WTC11 (cell line): ENCODE measurements at regions not wholly inside any gene's neighbourhood (a gene's known extent, or its start where the extent isn't known, plus 50 kb on each side); places are given as distances from the start of the nearest gene placed in this dataset.

Source experiments
- ATAC-seq: fragments of 200-7000 bp; cut with Tn5 transposase; 2 replicates; pipeline ENCODE4 v1.10.0; 2021; ENCODE audit warnings: mild to moderate bottlenecking, moderate library complexity
- CTCF ChIA-PET: fragments of 300-600 bp; sonication (Branson Sonifier 250); formaldehyde crosslinking; loops from one replicate; lab custom pipeline; 2021; ENCODE audit warnings: antibody characterized with exemption; lab: Charles Lee
- POLR2A ChIA-PET: fragments of 350-600 bp; sonication (Branson Sonifier 250); formaldehyde crosslinking; loops from one replicate; lab custom pipeline; 2021; ENCODE audit warnings: antibody characterized with exemption; lab: Charles Lee
- DNase-seq: peaks from one replicate; pipeline ENCODE4 v3.0.0; 2021; ENCODE audit warnings: low spot score
- H3K27ac Mint-ChIP-seq: 2 replicates; pipeline ENCODE4 v1.8.0; 2021; ENCODE audit warnings: mixed read lengths
- H3K27me3 Mint-ChIP-seq: 2 replicates; pipeline ENCODE4 v1.8.0; 2021; ENCODE audit warnings: low read depth, mild to moderate bottlenecking, moderate library complexity, mixed read lengths
- H3K36me3 Mint-ChIP-seq: 2 replicates; pipeline ENCODE4 v1.8.0; 2021; ENCODE audit warnings: mixed read lengths
- H3K4me1 Mint-ChIP-seq: 2 replicates; pipeline ENCODE4 v1.8.0; 2022; ENCODE audit warnings: mixed read lengths
- H3K4me3 Mint-ChIP-seq: 2 replicates; pipeline ENCODE4 v1.8.0; 2021; ENCODE audit warnings: mild to moderate bottlenecking, moderate library complexity, mixed read lengths
- H3K9me3 Mint-ChIP-seq: 2 replicates; pipeline ENCODE4 v1.8.0; 2021; ENCODE audit warnings: mixed read lengths
- ATF1 ChIP-seq: sonication (generic); formaldehyde crosslinking; IDR thresholded peaks from 2 replicates; pipeline ENCODE4 v1.8.1; 2023; ENCODE audit warnings: mild to moderate bottlenecking, moderate library complexity, missing genetic modification reagents
- CBFB ChIP-seq: sonication (generic); formaldehyde crosslinking; IDR thresholded peaks from 2 replicates; pipeline ENCODE4 v1.8.1; 2022; ENCODE audit warnings: mild to moderate bottlenecking, low read depth, missing genetic modification reagents
- FOXP1 ChIP-seq: sonication (generic); formaldehyde crosslinking; IDR thresholded peaks from 2 replicates; pipeline ENCODE4 v1.8.0; 2022; ENCODE audit warnings: missing genetic modification reagents, mild to moderate bottlenecking, moderate library complexity, borderline replicate concordance
- GTF2I ChIP-seq: fragments of 250-450 bp; sonication (Bioruptor Pico); conservative IDR thresholded peaks from 2 replicates; pipeline ENCODE4 v1.4.0; 2021; ENCODE audit warnings: mild to moderate bottlenecking
- JAZF1 ChIP-seq: fragments of 250-450 bp; sonication (Bioruptor Pico); IDR thresholded peaks from 2 replicates; pipeline ENCODE4 v1.9.0; 2021; ENCODE audit warnings: moderate library complexity, mild to moderate bottlenecking, inconsistent platforms
- NFATC4 ChIP-seq: fragments of 250-450 bp; sonication (Bioruptor Pico); IDR thresholded peaks from 2 replicates; pipeline ENCODE4 v1.9.0; 2021; ENCODE audit warnings: mild to moderate bottlenecking
- NFE2L1 ChIP-seq: sonication (generic); formaldehyde crosslinking; IDR thresholded peaks from 2 replicates; pipeline ENCODE4 v1.8.1; 2023; ENCODE audit warnings: missing genetic modification reagents
- NFYB ChIP-seq: sonication (generic); formaldehyde crosslinking; conservative IDR thresholded peaks from 2 replicates; pipeline ENCODE4 v1.8.0; 2022; ENCODE audit warnings: low read depth, missing genetic modification reagents
- NR3C1 ChIP-seq: sonication (generic); formaldehyde crosslinking; conservative IDR thresholded peaks from 2 replicates; pipeline ENCODE4 v1.8.1; 2023; ENCODE audit warnings: low read depth, mild to moderate bottlenecking, missing genetic modification reagents
- ZBTB21 ChIP-seq: sonication (generic); formaldehyde crosslinking; IDR thresholded peaks from 2 replicates; pipeline ENCODE4 v1.8.1; 2023; ENCODE audit warnings: mild to moderate bottlenecking, missing genetic modification reagents, borderline replicate concordance
- ZNF219 ChIP-seq: sonication (generic); formaldehyde crosslinking; IDR thresholded peaks from 2 replicates; pipeline ENCODE4 v1.8.0; 2023; ENCODE audit warnings: missing genetic modification reagents, mild to moderate bottlenecking, borderline replicate concordance
- TF ChIP-seq, protein P1 (sequence below): fragments of 250-450 bp; sonication (Bioruptor Pico); IDR thresholded peaks from 2 replicates; pipeline ENCODE4 v1.9.0; 2021; ENCODE audit warnings: mild to moderate bottlenecking, borderline replicate concordance
- TF ChIP-seq, protein P2 (sequence below): sonication (generic); formaldehyde crosslinking; IDR thresholded peaks from 2 replicates; pipeline ENCODE4 v1.8.1; 2023; ENCODE audit warnings: mild to moderate bottlenecking, missing genetic modification reagents, borderline replicate concordance
- TF ChIP-seq, protein P3 (sequence below): fragments of 250-450 bp; sonication (Bioruptor Pico); conservative IDR thresholded peaks from 2 replicates; pipeline ENCODE4 v1.9.0; 2021; ENCODE audit warnings: mild to moderate bottlenecking
- TF ChIP-seq, protein P4 (sequence below): sonication (generic); formaldehyde crosslinking; IDR thresholded peaks from 2 replicates; pipeline ENCODE4 v1.8.0; 2022; ENCODE audit warnings: mild to moderate bottlenecking, missing genetic modification reagents
- TF ChIP-seq, protein P5 (sequence below): sonication (generic); formaldehyde crosslinking; IDR thresholded peaks from 2 replicates; pipeline ENCODE4 v1.8.1; 2023; ENCODE audit warnings: mild to moderate bottlenecking, missing genetic modification reagents
- TF ChIP-seq, protein P6 (sequence below): fragments of 250-450 bp; sonication (Bioruptor Pico); IDR thresholded peaks from 2 replicates; pipeline ENCODE4 v2.1.2; 2022; ENCODE audit warnings: mild to moderate bottlenecking, moderate library complexity

DNA sequence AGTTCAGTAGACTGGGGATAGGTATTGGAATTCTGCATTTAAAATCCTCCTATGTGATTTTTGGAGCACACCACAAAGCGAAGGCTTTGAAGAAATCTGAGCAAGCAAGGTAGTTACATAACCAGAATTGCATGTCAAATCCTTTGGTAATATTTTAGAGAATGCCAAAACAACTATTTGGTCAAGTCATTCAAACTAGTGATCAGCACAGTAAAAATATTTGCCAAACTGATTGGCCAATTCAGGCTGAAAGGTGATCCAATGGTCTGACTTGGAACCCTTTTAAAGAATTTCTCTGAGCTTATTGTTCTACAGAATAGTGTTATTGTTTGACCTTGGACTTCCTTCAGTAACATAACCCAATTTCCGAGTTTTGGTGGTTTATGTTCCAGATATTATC, 214.2 kb upstream of the ETAA1 start (continued):
- no peak for TF ChIP-seq GTF2I
- TF ChIP-seq NFYB (CRISPR knock-in tag) = no peak
- TF ChIP-seq, protein P1, sequence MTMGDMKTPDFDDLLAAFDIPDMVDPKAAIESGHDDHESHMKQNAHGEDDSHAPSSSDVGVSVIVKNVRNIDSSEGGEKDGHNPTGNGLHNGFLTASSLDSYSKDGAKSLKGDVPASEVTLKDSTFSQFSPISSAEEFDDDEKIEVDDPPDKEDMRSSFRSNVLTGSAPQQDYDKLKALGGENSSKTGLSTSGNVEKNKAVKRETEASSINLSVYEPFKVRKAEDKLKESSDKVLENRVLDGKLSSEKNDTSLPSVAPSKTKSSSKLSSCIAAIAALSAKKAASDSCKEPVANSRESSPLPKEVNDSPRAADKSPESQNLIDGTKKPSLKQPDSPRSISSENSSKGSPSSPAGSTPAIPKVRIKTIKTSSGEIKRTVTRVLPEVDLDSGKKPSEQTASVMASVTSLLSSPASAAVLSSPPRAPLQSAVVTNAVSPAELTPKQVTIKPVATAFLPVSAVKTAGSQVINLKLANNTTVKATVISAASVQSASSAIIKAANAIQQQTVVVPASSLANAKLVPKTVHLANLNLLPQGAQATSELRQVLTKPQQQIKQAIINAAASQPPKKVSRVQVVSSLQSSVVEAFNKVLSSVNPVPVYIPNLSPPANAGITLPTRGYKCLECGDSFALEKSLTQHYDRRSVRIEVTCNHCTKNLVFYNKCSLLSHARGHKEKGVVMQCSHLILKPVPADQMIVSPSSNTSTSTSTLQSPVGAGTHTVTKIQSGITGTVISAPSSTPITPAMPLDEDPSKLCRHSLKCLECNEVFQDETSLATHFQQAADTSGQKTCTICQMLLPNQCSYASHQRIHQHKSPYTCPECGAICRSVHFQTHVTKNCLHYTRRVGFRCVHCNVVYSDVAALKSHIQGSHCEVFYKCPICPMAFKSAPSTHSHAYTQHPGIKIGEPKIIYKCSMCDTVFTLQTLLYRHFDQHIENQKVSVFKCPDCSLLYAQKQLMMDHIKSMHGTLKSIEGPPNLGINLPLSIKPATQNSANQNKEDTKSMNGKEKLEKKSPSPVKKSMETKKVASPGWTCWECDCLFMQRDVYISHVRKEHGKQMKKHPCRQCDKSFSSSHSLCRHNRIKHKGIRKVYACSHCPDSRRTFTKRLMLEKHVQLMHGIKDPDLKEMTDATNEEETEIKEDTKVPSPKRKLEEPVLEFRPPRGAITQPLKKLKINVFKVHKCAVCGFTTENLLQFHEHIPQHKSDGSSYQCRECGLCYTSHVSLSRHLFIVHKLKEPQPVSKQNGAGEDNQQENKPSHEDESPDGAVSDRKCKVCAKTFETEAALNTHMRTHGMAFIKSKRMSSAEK (CRISPR knock-in tag) = no peak
- no peak for TF ChIP-seq CBFB (CRISPR knock-in tag)
- TF ChIP-seq NFE2L1 = no peak
- no peak for TF ChIP-seq ATF1 (CRISPR knock-in tag)
- TF ChIP-seq, protein P2, sequence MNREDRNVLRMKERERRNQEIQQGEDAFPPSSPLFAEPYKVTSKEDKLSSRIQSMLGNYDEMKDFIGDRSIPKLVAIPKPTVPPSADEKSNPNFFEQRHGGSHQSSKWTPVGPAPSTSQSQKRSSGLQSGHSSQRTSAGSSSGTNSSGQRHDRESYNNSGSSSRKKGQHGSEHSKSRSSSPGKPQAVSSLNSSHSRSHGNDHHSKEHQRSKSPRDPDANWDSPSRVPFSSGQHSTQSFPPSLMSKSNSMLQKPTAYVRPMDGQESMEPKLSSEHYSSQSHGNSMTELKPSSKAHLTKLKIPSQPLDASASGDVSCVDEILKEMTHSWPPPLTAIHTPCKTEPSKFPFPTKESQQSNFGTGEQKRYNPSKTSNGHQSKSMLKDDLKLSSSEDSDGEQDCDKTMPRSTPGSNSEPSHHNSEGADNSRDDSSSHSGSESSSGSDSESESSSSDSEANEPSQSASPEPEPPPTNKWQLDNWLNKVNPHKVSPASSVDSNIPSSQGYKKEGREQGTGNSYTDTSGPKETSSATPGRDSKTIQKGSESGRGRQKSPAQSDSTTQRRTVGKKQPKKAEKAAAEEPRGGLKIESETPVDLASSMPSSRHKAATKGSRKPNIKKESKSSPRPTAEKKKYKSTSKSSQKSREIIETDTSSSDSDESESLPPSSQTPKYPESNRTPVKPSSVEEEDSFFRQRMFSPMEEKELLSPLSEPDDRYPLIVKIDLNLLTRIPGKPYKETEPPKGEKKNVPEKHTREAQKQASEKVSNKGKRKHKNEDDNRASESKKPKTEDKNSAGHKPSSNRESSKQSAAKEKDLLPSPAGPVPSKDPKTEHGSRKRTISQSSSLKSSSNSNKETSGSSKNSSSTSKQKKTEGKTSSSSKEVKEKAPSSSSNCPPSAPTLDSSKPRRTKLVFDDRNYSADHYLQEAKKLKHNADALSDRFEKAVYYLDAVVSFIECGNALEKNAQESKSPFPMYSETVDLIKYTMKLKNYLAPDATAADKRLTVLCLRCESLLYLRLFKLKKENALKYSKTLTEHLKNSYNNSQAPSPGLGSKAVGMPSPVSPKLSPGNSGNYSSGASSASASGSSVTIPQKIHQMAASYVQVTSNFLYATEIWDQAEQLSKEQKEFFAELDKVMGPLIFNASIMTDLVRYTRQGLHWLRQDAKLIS (CRISPR knock-in tag) = no peak
- TF ChIP-seq, all 79 proteins: peak for 0

DNA sequence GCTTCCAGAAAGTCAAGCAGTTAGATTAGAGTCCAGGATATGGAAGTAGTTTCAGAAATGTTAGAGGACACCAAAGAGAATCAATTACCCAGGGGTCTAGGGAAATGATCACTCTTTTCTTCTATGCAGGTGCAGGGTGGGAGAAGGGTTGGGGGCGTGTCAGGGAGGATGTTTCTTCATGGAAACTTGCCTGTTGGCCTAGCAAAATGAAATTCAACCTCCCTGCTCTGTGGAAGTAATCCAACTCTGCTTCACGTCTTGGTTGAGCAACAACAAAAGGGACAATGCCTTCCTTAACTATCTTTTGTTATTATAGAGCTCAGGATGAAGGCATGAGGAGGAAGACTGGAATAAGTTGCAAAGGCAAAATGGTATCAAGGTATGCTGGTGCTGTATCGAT, 210.8 kb upstream of the ETAA1 start:
- no peak overlapping the region for H3K4me3 Mint-ChIP-seq
- H3K9me3 Mint-ChIP-seq = peaks cover 7% of the 10 kb centered on the region; the same call in 1 of the 2 replicates
- CTCF ChIA-PET = no interaction called here
- H3K27ac Mint-ChIP-seq = no peak overlapping the region
- no peaks in the 10 kb centered on the region for H3K27me3 Mint-ChIP-seq
- no peaks in the 10 kb centered on the region for H3K4me1 Mint-ChIP-seq
- H3K36me3 Mint-ChIP-seq = peaks cover 4% of the 10 kb centered on the region; the same call in 1 of the 2 replicates
- DNase-seq (no peak), ATAC-seq (no peak)
- POLR2A ChIA-PET = no interaction called here
- TF ChIP-seq, protein P3, sequence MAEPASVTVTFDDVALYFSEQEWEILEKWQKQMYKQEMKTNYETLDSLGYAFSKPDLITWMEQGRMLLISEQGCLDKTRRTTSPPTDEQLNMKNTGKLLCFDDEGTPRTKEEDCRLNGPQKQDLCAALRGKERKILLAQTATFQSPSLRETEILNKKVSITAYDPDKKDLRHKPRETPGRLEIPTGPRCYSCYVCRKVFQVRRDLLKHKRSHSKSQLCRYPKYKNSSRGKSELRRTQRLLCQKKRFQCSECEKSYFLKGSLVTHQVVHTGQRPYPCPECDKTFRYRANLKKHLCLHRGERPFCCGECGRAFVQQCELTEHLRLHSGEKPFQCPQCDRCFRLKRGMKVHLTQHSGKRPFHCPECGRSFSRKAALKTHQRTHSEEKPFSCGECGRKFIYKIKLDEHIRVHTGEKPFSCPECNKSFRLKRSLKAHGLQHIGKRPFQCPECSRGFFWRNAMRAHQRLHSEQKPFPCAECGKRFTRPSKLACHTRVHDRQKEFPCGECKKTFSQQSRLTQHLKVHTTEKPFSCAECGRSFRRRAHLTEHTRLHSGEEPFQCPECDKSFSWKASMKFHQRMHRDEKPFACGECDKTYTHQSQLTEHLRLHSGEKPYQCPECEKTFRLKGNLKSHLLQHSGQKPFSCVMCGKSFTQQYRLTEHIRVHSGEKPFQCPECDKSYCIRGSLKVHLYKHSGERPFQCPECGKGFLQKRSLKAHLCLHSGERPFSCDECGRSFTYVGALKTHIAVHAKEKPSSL (CRISPR knock-in tag) = no peak
- no peak for TF ChIP-seq JAZF1
- TF ChIP-seq, protein P1 (CRISPR knock-in tag) = no peak
- TF ChIP-seq FOXP1 (CRISPR knock-in tag) = no peak
- TF ChIP-seq NR3C1 (CRISPR knock-in tag) = no peak
- TF ChIP-seq ZBTB21 (CRISPR knock-in tag) = no peak
- TF ChIP-seq, protein P4, sequence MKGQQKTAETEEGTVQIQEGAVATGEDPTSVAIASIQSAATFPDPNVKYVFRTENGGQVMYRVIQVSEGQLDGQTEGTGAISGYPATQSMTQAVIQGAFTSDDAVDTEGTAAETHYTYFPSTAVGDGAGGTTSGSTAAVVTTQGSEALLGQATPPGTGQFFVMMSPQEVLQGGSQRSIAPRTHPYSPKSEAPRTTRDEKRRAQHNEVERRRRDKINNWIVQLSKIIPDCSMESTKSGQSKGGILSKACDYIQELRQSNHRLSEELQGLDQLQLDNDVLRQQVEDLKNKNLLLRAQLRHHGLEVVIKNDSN (CRISPR knock-in tag) = no peak
- TF ChIP-seq, protein P5, sequence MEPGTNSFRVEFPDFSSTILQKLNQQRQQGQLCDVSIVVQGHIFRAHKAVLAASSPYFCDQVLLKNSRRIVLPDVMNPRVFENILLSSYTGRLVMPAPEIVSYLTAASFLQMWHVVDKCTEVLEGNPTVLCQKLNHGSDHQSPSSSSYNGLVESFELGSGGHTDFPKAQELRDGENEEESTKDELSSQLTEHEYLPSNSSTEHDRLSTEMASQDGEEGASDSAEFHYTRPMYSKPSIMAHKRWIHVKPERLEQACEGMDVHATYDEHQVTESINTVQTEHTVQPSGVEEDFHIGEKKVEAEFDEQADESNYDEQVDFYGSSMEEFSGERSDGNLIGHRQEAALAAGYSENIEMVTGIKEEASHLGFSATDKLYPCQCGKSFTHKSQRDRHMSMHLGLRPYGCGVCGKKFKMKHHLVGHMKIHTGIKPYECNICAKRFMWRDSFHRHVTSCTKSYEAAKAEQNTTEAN (CRISPR knock-in tag) = no peak
- TF ChIP-seq ZNF219 (CRISPR knock-in tag) = no peak
- TF ChIP-seq, protein P6, sequence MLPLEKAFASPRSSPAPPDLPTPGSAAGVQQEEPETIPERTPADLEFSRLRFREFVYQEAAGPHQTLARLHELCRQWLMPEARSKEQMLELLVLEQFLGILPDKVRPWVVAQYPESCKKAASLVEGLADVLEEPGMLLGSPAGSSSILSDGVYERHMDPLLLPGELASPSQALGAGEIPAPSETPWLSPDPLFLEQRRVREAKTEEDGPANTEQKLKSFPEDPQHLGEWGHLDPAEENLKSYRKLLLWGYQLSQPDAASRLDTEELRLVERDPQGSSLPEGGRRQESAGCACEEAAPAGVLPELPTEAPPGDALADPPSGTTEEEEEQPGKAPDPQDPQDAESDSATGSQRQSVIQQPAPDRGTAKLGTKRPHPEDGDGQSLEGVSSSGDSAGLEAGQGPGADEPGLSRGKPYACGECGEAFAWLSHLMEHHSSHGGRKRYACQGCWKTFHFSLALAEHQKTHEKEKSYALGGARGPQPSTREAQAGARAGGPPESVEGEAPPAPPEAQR (CRISPR knock-in tag) = no peak
- TF ChIP-seq NFATC4 (CRISPR knock-in tag) = no peak
